MV-4-11 (cell line): ENCODE measurements at regions not wholly inside any gene's neighbourhood (a gene's known extent, or its start where the extent isn't known, plus 50 kb on each side); places are given as distances from the start of the nearest gene placed in this dataset.

ENCODE experiments used
- DNase-seq: peaks from one replicate; lab custom pipeline; 2025; lab: John Stamatoyannopoulos, UW

- DNase-seq, result no peak
Measured at GRCh38 chr15:67000896-67001295, 64.5 kb upstream of the SMAD3 start.

GRCh38 chr15:67002368-67002767, 63.0 kb upstream of the SMAD3 start:
- DNase-seq, result peak; percentile 63

GRCh38 chr15:67003586-67003985, 61.8 kb upstream of the SMAD3 start:
- DNase-seq, result no peak

GRCh38 chr15:67004142-67004541, 61.3 kb upstream of the SMAD3 start:
- DNase-seq, result peak; percentile 48

- DNase-seq, result no peak
Measured at GRCh38 chr15:67005294-67005996, 60.0 kb upstream of the SMAD3 start.

GRCh38 chr15:67006083-67007065, 59.0 kb upstream of the SMAD3 start:
- peak; percentile 72 for DNase-seq

GRCh38 chr15:67009576-67010569, 55.5 kb upstream of the SMAD3 start:
- DNase-seq, result no peak

- DNase-seq, result no peak
Measured at GRCh38 chr15:67010898-67011616, 54.3 kb upstream of the SMAD3 start.

GRCh38 chr15:67011617-67012005, 53.8 kb upstream of the SMAD3 start:
- DNase-seq, result no peak

GRCh38 chr15:67013696-67014095, 51.7 kb upstream of the SMAD3 start:
- DNase-seq, result no peak
